Epithelial cell of proximal tubule (primary cell): ENCODE measurements at regions not wholly inside any gene's neighbourhood (a gene's known extent, or its start where the extent isn't known, plus 50 kb on each side); places are given as distances from the start of the nearest gene placed in this dataset.

Experiments used
- DNase-seq: peaks from one replicate; pipeline ENCODE4 v3.0.0-alpha.2; 2011; ENCODE audit warnings: low read depth
- H3K4me3 ChIP-seq: 2 replicates; pipeline ENCODE4 v1.5.1; 2011; ENCODE audit warnings: low read depth, mild to moderate bottlenecking, low read length
- CTCF ChIP-seq: conservative IDR thresholded peaks from 2 replicates; pipeline ENCODE4 v1.5.1; 2012; ENCODE audit warnings: low read depth, mild to moderate bottlenecking, low read length

GRCh38 chr5:56558131-56558745, 257.1 kb upstream of the MAP3K1 start:
- no peak for DNase-seq
- TF ChIP-seq CTCF = no peak
- H3K4me3 ChIP-seq = no peak overlapping the region

- H3K4me3 ChIP-seq = no peak overlapping the region
- DNase-seq = no peak
- no peak for TF ChIP-seq CTCF
Observed at GRCh38 chr5:56557198-56557597, 258.2 kb upstream of the MAP3K1 start.

GRCh38 chr5:56552612-56553268, 262.6 kb upstream of the MAP3K1 start:
- no peak for TF ChIP-seq CTCF
- no peak overlapping the region for H3K4me3 ChIP-seq
- DNase-seq = no peak

- no peak for TF ChIP-seq CTCF
- DNase-seq = no peak
- no peak overlapping the region for H3K4me3 ChIP-seq
Observed at GRCh38 chr5:56550227-56550626, 265.1 kb upstream of the MAP3K1 start.

- DNase-seq = no peak
- TF ChIP-seq CTCF = no peak
- H3K4me3 ChIP-seq = no peak overlapping the region
Observed at GRCh38 chr5:56549096-56549886, 266.1 kb upstream of the MAP3K1 start.

GRCh38 chr5:56545016-56545415, 270.3 kb upstream of the MAP3K1 start:
- TF ChIP-seq CTCF = no peak
- DNase-seq = no peak
- no peak overlapping the region for H3K4me3 ChIP-seq
